GM18507 (cell line): ENCODE measurements at regions not wholly inside any gene's neighbourhood (a gene's known extent, or its start where the extent isn't known, plus 50 kb on each side); places are given as distances from the start of the nearest gene placed in this dataset.

Experiments
- DNase-seq: peaks from one replicate; pipeline ENCODE4 v3.0.0; 2011; ENCODE audit warnings: low read depth; ENCODE audit not compliant: insufficient read length; ENCODE audit errors: extremely low spot score
- FAIRE-seq: peaks from 2 replicates; lab custom pipeline; 2011; peaks lifted over from hg19 to GRCh38; lab: Jason Lieb, UNC

DNA sequence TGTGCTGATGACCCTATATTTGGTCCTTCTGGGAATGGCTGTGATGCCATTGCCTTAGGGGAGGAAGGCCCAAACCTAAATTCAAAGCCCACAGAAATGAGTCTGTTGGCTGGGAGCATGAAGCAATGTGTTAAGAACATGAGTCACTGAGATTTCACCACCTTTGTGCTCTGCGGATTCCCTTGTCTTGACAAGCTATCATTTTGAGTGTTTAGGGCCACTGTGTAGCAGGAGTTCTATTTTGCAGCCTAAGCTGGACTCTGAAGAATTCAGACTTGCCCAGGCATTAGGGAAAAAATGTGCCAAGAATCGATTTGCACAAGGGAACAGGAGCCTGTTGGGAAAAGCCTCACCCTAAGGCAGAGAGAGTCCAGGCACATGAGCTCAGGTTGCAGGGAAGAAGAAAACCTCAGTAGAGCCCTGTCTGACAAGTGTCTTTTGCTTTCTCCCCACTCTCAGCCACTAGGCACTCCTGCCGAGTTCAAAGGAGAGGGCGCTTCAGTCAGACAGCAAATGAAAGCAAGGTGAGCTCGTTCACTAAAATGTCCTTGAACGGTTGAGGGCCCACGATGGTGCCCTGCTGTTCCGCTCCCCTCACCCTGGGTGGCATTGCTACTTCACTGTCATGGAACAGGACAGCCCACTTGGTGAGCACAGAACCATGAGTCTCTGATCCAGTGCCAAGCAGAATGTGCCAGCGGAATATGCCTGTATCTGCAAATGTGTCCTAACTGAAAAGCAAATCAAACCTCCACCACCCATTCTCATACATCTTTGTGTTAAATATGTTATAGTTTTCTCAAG lies 93.6 kb downstream of the PRLHR start:
- no peak for DNase-seq
- no peak for FAIRE-seq

DNA sequence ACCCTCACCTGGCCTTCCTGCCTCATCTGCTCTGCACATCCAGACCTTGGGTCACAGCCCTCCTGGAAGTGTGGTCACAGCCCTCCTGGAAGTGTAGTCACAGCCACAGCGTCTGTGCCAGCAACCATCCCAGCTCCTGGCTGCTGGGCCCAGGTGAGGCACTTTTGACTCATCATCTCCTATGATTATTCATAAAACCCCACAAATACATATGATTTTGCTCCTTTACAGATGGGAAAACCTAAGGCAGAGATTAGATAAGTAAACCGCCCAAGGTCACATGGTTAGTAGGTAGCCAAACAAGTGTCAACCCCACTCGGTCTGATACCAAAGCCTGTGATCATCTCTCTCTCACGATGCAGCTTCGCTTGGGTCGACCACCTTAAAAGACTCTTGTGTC lies 94.3 kb downstream of the PRLHR start:
- FAIRE-seq: no peak
- DNase-seq: no peak

- DNase-seq (no peak), FAIRE-seq (no peak)
Measured at GRCh38 chr10:118500477-118501104, 94.9 kb downstream of the PRLHR start.

DNA sequence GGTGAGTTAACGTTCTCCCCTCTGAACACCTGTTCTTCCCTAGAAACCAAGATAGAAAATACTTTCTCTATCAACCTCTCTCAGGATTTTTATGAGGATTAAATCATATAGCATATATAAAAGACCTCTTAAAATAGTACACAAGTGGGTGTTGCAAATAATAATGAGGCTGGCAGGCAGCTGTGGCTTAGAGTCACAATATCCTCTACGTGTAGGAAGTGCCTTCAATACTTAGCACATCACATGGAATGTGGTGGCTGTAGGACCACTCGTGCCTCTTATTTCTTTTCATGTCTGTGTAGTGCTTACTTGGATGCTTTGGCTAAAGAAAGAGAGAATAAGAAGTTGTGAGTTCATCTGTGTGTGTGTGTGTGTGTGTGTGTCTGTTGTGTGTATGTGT lies 96.3 kb downstream of the PRLHR start:
- FAIRE-seq: no peak

GRCh38 chr10:118498623-118499022 lies 96.8 kb downstream of the PRLHR start:
- no peak for FAIRE-seq
- DNase-seq: no peak

More for the DNA sequence above, 96.3 kb downstream of the PRLHR start:
- no peak for DNase-seq

- FAIRE-seq: no peak
Measured at GRCh38 chr10:118497227-118497626, 98.2 kb downstream of the PRLHR start.

DNA sequence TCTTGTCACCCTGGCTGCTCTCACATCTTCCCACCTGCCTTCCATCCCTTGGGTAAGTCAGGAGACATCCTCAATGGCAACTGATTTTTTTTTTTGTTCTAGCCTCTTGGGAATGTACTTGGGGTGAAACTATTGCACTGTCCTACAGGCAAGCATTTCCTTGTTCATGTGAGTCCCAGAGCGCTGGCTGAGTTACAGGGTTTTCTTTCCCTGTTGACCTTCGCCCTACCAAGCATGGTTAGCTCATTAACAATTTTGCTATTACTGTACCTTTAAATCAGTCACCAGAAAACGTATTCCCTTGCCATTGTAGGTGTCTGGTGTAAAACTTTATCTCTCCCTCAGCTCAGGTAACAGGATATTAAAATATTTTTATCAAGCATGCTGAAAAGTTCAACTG lies 98.9 kb downstream of the PRLHR start:
- no peak for FAIRE-seq
- no peak for DNase-seq

More at GRCh38 chr10:118497227-118497626, 98.2 kb downstream of the PRLHR start:
- no peak for DNase-seq

GRCh38 chr10:118495499-118495898 lies 99.9 kb downstream of the PRLHR start:
- FAIRE-seq (no peak), DNase-seq (no peak)

- DNase-seq (no peak), FAIRE-seq (no peak)
Measured at GRCh38 chr10:118491055-118491454, 104.4 kb downstream of the PRLHR start.

GRCh38 chr10:118488710-118489497 lies 106.5 kb downstream of the PRLHR start:
- FAIRE-seq (no peak), DNase-seq (no peak)

- DNase-seq: no peak
- no peak for FAIRE-seq
Measured at GRCh38 chr10:118485641-118486040, 109.8 kb downstream of the PRLHR start.

- no peak for DNase-seq
- FAIRE-seq: no peak
Measured at GRCh38 chr10:118484152-118484871, 111.1 kb downstream of the PRLHR start.

GRCh38 chr10:118483496-118483895 lies 112.0 kb downstream of the PRLHR start:
- FAIRE-seq (no peak), DNase-seq (no peak)

DNA sequence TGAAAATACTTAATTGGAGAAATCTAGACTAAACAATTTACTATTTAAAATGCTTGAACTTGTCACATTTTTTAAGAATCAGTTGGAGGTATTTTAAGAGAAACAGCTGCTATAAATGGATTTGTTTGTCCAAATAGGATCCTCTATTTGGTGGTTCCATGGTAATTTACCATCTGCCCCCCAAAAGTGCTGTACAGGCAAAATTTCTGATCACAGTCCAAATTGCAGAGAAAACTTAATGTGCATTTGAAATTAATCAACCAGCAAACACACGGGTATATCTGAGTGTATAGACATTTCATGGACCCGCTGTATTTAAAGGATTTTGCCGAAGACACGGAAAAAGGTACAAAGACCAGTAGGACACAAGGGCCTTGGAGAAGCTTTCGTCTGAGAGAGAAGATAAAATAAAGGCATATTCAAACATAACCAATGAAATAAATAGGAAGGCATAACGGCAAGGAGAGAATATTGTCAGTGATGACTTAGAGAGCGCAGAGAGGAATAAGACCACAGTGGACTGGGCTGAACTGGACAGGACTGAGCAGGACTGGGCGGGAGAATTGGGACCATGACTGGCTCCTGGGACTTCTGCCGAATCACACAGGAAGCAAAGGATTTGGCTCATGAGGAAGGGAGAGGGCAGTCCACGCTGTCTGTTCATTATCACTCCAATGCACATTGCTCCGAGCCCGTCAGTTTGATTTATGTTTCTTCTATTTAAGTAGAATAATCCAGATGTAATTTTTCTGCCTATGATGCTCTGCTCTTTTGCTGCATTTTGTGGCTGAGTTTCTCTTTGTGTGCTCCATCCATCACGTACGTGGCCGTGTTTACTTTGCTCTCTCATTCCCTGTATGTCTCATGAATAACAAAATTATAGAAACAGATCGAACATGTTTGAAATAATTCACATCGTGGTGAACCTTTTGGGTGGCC lies 112.8 kb downstream of the PRLHR start:
- DNase-seq: no peak
- FAIRE-seq: no peak

DNA sequence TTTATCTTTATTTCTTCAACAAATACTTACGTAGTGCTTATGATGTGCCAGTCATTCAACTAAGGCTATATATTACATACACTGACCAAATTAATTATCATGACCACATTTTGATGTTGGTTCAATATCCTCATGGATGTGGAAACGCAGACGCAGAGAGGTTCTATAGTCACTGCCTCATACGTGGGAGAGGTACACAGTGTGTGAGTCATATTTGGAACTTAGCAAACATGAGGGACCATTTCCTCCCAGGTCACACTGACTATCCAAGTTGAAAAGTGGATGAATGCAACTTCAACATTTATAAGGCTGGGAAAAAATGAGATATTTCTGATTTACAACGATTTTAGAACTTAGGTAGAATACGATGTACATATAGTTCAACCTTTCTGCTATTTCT lies 113.6 kb downstream of the PRLHR start:
- DNase-seq (no peak), FAIRE-seq (no peak)

DNA sequence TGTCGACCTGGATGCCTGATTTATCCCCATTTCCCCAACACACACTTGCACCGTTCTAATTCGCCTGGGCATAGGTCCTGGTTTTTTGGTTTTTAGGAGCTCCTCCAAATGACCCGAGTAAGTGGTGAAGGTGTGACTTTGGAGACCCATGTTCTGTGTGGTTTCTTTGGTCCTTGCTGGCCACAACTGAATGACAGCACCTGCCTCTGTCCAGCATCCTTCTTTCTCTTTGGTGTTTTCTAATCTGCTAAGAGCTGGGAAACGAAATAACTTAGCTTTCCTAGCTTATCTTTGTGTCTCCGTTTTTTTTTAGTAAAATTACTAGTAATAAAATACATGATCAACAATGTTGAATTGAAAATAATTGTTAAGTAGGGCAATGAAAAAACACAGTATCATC lies 120.2 kb downstream of the PRLHR start:
- no peak for FAIRE-seq
- no peak for DNase-seq

- DNase-seq (no peak), FAIRE-seq (no peak)
Measured at GRCh38 chr10:118474111-118474510, 121.3 kb downstream of the PRLHR start.

DNA sequence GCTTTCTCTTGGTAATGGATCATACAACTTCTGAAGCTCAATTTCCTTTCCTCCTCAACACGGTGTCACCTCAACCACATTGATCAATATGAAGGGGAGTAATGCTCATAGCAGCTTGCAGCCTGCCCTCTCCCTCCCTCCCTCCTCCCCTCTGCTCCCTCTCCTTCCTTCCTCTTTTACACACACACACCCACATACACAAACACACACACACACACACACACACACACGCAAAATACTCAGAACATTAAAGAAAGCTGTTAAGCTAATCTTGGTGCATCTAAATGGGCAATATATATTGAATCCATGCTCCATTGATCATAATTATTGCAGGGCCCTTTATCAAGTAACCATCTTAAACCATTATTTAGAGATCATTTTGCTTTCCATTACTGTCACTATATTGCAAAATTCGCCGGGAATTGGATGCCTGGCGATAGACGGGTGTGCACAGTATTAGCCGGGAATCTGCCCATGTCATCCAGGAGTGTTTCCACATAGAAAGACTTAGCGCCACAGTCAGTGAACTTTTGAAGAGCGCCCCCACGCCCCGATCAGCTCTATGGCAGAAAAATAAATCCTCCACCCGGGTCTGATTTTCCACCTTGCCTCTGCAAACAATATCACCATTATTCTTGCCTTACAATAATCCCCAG lies 122.0 kb downstream of the PRLHR start:
- DNase-seq (no peak), FAIRE-seq (no peak)
